Thoracic aorta (tissue), 2 donors: ENCODE measurements at regions not wholly inside any gene's neighbourhood (a gene's known extent, or its start where the extent isn't known, plus 50 kb on each side); places are given as distances from the start of the nearest gene placed in this dataset.
"Not testable (repeated sequence)": the region's sequence is repeated elsewhere in the genome, so short reads cannot be mapped to it uniquely, and the experiment has no call there.

ENCODE experiments used
- ATAC-seq: fragments of 150-250 bp; one replicate; pipeline ENCODE4 v1.8.0; 2017; ENCODE audit warnings: low read depth; ENCODE audit not compliant: insufficient number of reproducible peaks, low FRiP score
- DNase-seq: peaks from one replicate; pipeline ENCODE4 v3.0.0-alpha.2; 2020; ENCODE audit warnings: low spot score
- H3K27ac ChIP-seq, 2 donors: fragments of 200-600 bp; sonication (generic); 1 replicate in 1 of 2; 2 replicates in 1 of 2; pipeline ENCODE4 v1.5.1; 2016; ENCODE audit warnings: mild to moderate bottlenecking in 2 of 2, moderate library complexity in 2 of 2
- H3K27me3 ChIP-seq: fragments of 200-600 bp; sonication (generic); replicated peaks from 2 replicates; pipeline ENCODE4 v1.6.0; 2016; ENCODE audit warnings: mild to moderate bottlenecking; ENCODE audit not compliant: insufficient read depth
- H3K36me3 ChIP-seq: fragments of 200-600 bp; sonication (generic); one replicate; pipeline ENCODE4 v1.5.1; 2016
- H3K4me1 ChIP-seq, 2 donors: fragments of 200-600 bp; sonication (generic); 1 replicate in 1 of 2; 2 replicates in 1 of 2; pipeline versions ENCODE4 v1.5.1 to v1.6.0; 2016; ENCODE audit warnings: low read depth in 2 of 2, mild to moderate bottlenecking in 1 of 2; ENCODE audit not compliant: control insufficient read depth in 1 of 2
- H3K4me3 ChIP-seq: fragments of 200-600 bp; sonication (generic); 2 replicates; pipeline ENCODE4 v1.5.1; 2016; ENCODE audit warnings: mild to moderate bottlenecking
- H3K9me3 ChIP-seq: fragments of 200-600 bp; sonication (generic); 2 replicates; pipeline ENCODE4 v1.5.1; 2016
- TF ChIP-seq, protein P1 (sequence below): fragments of 200-600 bp; sonication (generic); IDR thresholded peaks from one replicate; pipeline ENCODE4 v1.5.1; 2019; ENCODE audit warnings: antibody characterized with exemption

DNA sequence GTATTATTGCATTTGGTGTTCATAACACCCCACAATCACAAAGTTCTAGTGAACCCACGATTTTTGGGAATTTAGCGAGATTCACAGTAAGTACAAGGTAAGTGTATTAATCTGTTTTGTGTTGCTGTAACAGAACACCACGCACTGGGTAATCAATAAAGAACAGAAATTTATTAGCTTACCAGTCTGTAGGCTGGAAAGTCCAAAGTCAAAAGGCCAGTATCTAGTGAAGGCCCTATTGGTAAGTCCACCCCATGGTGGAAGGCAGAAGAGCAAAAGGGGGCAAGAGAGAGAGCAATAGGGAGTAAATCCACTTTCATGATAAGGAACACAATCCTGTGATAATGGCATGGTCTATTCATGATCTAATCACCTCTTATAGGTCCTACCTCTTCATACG, 190.3 kb upstream of the KCNMB2 start:
- no peak overlapping the region for H3K27ac ChIP-seq
- no peak for ATAC-seq
- DNase-seq = no peak
- H3K4me3 ChIP-seq = no peak overlapping the region
- H3K36me3 ChIP-seq = no peaks in the 10 kb centered on the region
- H3K27me3 ChIP-seq = no peaks in the 10 kb centered on the region
- peaks cover 2 to 21% of the 10 kb centered on the region in 2 donors for H3K4me1 ChIP-seq
- TF ChIP-seq, protein P1, sequence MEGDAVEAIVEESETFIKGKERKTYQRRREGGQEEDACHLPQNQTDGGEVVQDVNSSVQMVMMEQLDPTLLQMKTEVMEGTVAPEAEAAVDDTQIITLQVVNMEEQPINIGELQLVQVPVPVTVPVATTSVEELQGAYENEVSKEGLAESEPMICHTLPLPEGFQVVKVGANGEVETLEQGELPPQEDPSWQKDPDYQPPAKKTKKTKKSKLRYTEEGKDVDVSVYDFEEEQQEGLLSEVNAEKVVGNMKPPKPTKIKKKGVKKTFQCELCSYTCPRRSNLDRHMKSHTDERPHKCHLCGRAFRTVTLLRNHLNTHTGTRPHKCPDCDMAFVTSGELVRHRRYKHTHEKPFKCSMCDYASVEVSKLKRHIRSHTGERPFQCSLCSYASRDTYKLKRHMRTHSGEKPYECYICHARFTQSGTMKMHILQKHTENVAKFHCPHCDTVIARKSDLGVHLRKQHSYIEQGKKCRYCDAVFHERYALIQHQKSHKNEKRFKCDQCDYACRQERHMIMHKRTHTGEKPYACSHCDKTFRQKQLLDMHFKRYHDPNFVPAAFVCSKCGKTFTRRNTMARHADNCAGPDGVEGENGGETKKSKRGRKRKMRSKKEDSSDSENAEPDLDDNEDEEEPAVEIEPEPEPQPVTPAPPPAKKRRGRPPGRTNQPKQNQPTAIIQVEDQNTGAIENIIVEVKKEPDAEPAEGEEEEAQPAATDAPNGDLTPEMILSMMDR = no peak
- H3K9me3 ChIP-seq = no peaks in the 10 kb centered on the region

DNA sequence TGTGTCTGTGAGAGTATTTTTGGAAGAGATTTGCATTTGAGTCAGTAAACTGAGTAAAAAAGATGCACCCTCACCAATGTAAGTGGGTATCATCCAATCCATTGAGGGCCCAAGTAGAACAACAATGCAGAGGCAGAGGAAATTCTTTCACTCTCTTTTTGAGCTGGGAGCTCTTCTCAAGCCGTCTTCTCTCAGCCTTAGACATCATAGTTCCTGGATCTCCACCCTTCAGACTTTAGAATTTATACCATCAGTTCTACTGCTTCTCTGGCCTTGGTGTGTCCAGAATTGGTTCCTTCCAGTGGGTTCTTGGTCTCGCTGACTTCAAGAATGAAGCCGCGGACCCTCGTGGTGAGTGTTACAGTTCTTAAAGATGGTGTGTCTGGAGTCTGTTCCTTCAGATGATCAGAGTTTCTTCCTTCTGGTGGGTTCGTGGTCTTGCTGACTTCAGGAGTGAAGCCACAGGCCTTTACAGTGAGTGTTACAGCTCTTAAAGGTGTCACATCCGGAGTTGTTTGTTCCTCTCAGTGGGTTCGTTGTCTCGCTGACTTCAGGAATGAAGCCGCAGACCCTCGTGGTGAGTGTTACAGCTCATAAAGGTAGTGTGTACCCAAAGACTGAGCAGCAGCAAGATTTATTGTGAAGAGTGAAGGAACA, 187.5 kb upstream of the KCNMB2 start:
- not testable (repeated sequence) for ATAC-seq, H3K27me3 ChIP-seq, H3K4me3 ChIP-seq, H3K27ac ChIP-seq, H3K36me3 ChIP-seq, DNase-seq, H3K9me3 ChIP-seq
- peaks cover 11 to 22% of the 10 kb centered on the region in 2 donors for H3K4me1 ChIP-seq

DNA sequence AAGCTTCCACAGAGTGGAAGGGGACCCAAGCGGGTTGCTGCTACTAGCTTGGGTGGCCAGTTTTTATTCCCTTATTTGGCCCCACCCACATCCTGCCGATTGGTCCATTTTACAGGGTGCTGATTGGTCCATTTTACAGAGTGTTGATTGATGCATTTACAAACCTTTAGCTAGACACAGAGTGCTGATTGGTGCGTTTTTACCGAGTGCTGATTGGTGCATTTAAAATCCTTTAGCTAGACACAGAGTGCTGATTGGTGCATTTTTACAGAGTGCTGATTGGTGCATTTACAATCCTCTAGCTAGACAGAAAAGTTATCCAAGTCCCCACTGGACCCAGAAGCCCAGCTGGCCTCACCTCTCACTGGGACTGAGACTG, 187.0 kb upstream of the KCNMB2 start:
- not testable (repeated sequence) for H3K27me3 ChIP-seq, ATAC-seq, DNase-seq, H3K4me3 ChIP-seq, H3K9me3 ChIP-seq, H3K27ac ChIP-seq, H3K36me3 ChIP-seq
- peaks cover 11 to 22% of the 10 kb centered on the region in 2 donors for H3K4me1 ChIP-seq

DNA sequence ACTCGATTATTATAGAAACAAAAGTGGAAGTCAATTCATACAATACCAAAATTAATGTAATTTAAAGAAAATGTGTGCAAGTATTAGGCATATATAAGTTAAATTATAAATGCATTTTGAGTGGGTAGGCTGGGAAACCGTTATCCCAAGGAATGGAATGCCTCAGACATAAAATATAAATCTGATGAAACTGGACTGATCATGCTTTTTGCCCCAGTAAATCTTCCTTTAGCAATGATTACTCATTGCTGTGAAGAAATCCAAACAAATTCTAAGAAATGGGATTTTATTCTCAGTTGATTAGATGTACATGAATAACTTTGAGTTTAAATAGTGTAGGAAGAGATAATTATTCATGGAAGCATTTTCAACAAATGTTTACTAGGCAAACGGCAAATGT, 185.5 kb upstream of the KCNMB2 start:
- Histone ChIP-seq H3K36me3 (no peaks in the 10 kb centered on the region), H3K9me3 (no peaks in the 10 kb centered on the region)
- no peak for ATAC-seq

DNA sequence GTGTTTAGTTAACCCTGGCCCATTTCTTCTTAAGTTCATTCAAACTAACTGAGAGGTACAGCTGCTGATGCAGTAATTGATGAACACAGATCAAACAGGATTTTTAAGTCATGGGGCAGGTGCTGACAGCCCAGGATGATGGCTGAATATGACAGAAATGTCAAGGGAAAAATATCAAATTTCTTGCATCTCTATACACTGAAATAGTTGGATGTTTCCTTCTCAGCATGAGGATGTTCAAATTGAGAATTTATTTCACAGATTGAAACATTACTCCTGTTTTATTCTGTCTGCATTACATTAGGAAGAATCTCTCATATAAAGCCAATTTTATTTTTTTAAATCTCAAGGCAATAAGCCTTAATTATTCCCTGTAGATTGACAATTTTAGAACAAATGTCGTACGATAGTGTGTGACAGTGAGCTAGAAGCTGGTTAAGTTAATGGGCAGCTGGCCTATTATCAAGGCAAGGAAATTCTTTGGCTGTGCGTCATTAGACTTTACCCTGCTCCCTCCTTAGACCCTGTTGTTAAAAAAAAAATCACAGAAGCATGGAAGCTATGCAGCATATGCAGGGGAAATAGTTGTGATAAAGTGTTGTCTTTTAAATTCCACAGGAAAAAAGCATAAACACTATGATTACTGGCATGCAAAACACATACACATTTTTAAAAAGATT, 183.8 kb upstream of the KCNMB2 start:
- H3K4me1 ChIP-seq = peaks cover 11 to 22% of the 10 kb centered on the region in 2 donors
- no peaks in the 10 kb centered on the region for H3K27me3 ChIP-seq
- peak; percentile 73 for ATAC-seq
- no peaks in the 10 kb centered on the region for H3K9me3 ChIP-seq
- TF ChIP-seq, protein P1 = no peak
- H3K4me3 ChIP-seq = peak overlapping the region; percentile 35
- DNase-seq = no peak
- no peaks in the 10 kb centered on the region for H3K36me3 ChIP-seq
- H3K27ac ChIP-seq = no peak overlapping the region

More for the DNA sequence above, 185.5 kb upstream of the KCNMB2 start:
- Histone ChIP-seq H3K4me3 (no peak overlapping the region), H3K27me3 (no peaks in the 10 kb centered on the region), H3K27ac (no peak overlapping the region), H3K4me1 (peaks cover 11 to 22% of the 10 kb centered on the region in 2 donors)
- no peak for DNase-seq
- TF ChIP-seq, protein P1 = no peak

DNA sequence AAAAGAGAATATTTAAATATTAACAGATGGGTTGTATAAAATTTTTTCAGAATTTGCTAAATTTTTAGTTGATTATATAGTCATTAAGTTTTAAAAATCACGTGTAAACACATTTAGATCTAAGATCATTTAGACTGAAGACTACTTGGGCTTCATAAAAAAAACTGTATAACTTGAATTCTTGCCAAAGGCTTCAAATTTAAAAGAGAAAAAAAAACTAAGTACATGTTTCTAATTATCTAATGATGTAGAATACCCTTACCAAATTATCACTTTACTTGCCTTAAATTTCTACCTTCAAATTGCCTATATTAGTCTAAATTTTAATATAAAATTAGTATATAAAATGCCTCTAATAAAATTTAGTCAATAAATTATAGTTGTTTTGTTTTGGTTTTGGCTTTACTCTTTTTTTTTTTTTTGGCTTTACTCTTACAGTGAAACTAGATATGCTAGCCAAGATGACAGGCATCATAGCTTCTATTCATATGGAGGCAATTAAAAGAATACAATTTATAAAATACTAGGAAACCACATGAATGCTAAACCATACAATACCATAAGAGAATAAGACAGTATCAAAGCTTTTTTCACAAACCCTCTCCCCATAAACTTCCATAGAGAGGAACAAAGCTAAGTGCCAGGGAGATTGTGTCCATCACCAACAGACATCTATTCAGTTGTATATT, 183.1 kb upstream of the KCNMB2 start:
- ATAC-seq = no peak

More for the DNA sequence above, 183.1 kb upstream of the KCNMB2 start:
- H3K36me3 ChIP-seq = no peaks in the 10 kb centered on the region
- H3K9me3 ChIP-seq = no peaks in the 10 kb centered on the region
- no peaks in the 10 kb centered on the region for H3K27me3 ChIP-seq
- H3K4me1 ChIP-seq = peaks cover 11 to 22% of the 10 kb centered on the region in 2 donors
- H3K27ac ChIP-seq = no peak overlapping the region
- peak overlapping the region; percentile 35 for H3K4me3 ChIP-seq
- DNase-seq = no peak
- TF ChIP-seq, protein P1 = no peak
